ENCODE measurements at regions not wholly inside any gene's neighbourhood (a gene's known extent, or its start where the extent isn't known, plus 50 kb on each side); places are given as distances from the start of the nearest gene placed in this dataset.

- no peak overlapping the region for H3K4me3 ChIP-seq (replicated peaks; ENCODE audit: insufficient read depth, low read length)
- TF ChIP-seq, protein P1, sequence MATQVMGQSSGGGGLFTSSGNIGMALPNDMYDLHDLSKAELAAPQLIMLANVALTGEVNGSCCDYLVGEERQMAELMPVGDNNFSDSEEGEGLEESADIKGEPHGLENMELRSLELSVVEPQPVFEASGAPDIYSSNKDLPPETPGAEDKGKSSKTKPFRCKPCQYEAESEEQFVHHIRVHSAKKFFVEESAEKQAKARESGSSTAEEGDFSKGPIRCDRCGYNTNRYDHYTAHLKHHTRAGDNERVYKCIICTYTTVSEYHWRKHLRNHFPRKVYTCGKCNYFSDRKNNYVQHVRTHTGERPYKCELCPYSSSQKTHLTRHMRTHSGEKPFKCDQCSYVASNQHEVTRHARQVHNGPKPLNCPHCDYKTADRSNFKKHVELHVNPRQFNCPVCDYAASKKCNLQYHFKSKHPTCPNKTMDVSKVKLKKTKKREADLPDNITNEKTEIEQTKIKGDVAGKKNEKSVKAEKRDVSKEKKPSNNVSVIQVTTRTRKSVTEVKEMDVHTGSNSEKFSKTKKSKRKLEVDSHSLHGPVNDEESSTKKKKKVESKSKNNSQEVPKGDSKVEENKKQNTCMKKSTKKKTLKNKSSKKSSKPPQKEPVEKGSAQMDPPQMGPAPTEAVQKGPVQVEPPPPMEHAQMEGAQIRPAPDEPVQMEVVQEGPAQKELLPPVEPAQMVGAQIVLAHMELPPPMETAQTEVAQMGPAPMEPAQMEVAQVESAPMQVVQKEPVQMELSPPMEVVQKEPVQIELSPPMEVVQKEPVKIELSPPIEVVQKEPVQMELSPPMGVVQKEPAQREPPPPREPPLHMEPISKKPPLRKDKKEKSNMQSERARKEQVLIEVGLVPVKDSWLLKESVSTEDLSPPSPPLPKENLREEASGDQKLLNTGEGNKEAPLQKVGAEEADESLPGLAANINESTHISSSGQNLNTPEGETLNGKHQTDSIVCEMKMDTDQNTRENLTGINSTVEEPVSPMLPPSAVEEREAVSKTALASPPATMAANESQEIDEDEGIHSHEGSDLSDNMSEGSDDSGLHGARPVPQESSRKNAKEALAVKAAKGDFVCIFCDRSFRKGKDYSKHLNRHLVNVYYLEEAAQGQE (IDR thresholded peaks at IDR 0.05; ENCODE audit: insufficient replicate concordance, low read depth) = peak; percentile 72
- no peak for TF ChIP-seq POLR2AphosphoS5 (IDR thresholded peaks at IDR 0.05; ENCODE audit: low read depth)
- no peak overlapping the region for H3K27ac ChIP-seq (replicated peaks)
- no peak for DNase-seq (ENCODE audit: low read depth in 1 of 2, low spot score in 1 of 2)
- no peaks in the 10 kb centered on the region for H3K27me3 ChIP-seq (ENCODE audit: insufficient read depth, poor library complexity, severe bottlenecking)
Measured at GRCh38 chr15:93170329-93170728, 81.3 kb upstream of the RGMA start.

GRCh38 chr15:93168910-93169309 is 79.9 kb upstream of the RGMA start:
- Histone ChIP-seq H3K4me3 (replicated peaks; ENCODE audit: insufficient read depth, low read length) (no peak overlapping the region), H3K27me3 (ENCODE audit: insufficient read depth, poor library complexity, severe bottlenecking) (no peaks in the 10 kb centered on the region), H3K27ac (replicated peaks) (no peak overlapping the region)
- no peak for DNase-seq (ENCODE audit: low read depth in 1 of 2, low spot score in 1 of 2)
- TF ChIP-seq GABPA (IDR thresholded peaks at IDR 0.05; ENCODE audit: low read depth) (no peak), CTCF (IDR thresholded peaks at IDR 0.05; ENCODE audit: insufficient read depth, low read length) (no peak), POLR2AphosphoS5 (IDR thresholded peaks at IDR 0.05; ENCODE audit: low read depth) (no peak), SPI1 (IDR thresholded peaks at IDR 0.05; ENCODE audit: borderline replicate concordance, low read depth) (no peak)
- TF ChIP-seq, protein P1 (IDR thresholded peaks at IDR 0.05; ENCODE audit: insufficient replicate concordance, low read depth) = no peak

DNA sequence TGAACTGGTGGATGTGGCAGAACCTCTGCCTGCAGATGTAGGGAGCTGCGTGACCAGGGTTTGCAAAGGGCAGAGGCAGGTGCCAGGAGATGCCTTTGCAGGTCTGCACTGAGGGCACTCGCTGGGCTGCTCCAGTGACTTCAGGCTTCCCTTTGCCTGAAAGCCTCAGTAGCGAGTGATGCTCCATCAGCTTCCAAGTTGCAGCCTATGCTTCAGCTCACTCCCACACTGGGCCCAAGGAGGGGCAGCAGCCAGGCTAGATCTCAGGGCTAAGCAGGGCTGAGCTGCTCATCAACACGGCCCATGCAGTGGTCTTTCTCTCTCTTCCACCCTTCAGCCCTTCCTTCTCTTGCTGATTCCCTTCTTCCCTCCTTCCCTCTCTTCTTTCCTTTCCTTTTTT is 78.3 kb upstream of the RGMA start:
- no peak overlapping the region for H3K27ac ChIP-seq (replicated peaks)
- H3K4me3 ChIP-seq (replicated peaks; ENCODE audit: insufficient read depth, low read length) = no peak overlapping the region
- TF ChIP-seq, protein P1 (IDR thresholded peaks at IDR 0.05; ENCODE audit: insufficient replicate concordance, low read depth) = no peak
- TF ChIP-seq GABPA (IDR thresholded peaks at IDR 0.05; ENCODE audit: low read depth) (no peak), CTCF (IDR thresholded peaks at IDR 0.05; ENCODE audit: insufficient read depth, low read length) (no peak)
- no peaks in the 10 kb centered on the region for H3K27me3 ChIP-seq (ENCODE audit: insufficient read depth, poor library complexity, severe bottlenecking)
- no peak for DNase-seq (ENCODE audit: low read depth in 1 of 2, low spot score in 1 of 2)

GRCh38 chr15:93166675-93167074 is 77.7 kb upstream of the RGMA start:
- TF ChIP-seq, protein P1 (IDR thresholded peaks at IDR 0.05; ENCODE audit: insufficient replicate concordance, low read depth) = no peak
- no peak for TF ChIP-seq SPI1 (IDR thresholded peaks at IDR 0.05; ENCODE audit: borderline replicate concordance, low read depth)
- TF ChIP-seq POLR2AphosphoS5 (IDR thresholded peaks at IDR 0.05; ENCODE audit: low read depth) = no peak
- TF ChIP-seq CTCF (IDR thresholded peaks at IDR 0.05; ENCODE audit: insufficient read depth, low read length) = no peak
- TF ChIP-seq GABPA (IDR thresholded peaks at IDR 0.05; ENCODE audit: low read depth) = no peak
- H3K27ac ChIP-seq (replicated peaks) = no peak overlapping the region
- no peak overlapping the region for H3K4me3 ChIP-seq (replicated peaks; ENCODE audit: insufficient read depth, low read length)
- H3K27me3 ChIP-seq (ENCODE audit: insufficient read depth, poor library complexity, severe bottlenecking) = no peaks in the 10 kb centered on the region
- no peak for DNase-seq (ENCODE audit: low read depth in 1 of 2, low spot score in 1 of 2)

Data from HL-60 (cell line).